ENCODE measurements at regions not wholly inside any gene's neighbourhood (a gene's known extent, or its start where the extent isn't known, plus 50 kb on each side); places are given as distances from the start of the nearest gene placed in this dataset.
A peak's percentile ranks its signal among the peaks of the same experiment; 100 is the strongest.

DNA sequence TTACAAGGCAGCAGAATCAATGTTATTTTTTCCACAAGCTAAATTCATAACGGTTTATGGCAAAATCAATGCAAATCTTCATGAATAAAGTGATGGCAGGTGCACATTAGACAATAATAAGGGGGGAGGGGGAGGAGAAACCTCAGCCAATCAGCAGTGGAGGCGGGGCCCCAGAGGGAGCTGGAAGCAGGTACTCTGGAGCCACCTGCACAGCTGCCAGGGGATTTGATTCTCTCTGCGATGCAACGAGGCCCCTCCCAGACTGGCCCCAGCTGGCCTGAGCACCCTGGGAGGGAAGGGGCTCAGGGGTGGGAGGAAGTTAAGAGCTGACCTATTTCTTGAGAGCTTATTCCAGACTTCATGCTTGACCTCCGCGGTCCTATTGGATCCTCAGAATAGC, 127.8 kb upstream of the IGSF21 start:
- peak; percentile 5 for DNase-seq

DNA sequence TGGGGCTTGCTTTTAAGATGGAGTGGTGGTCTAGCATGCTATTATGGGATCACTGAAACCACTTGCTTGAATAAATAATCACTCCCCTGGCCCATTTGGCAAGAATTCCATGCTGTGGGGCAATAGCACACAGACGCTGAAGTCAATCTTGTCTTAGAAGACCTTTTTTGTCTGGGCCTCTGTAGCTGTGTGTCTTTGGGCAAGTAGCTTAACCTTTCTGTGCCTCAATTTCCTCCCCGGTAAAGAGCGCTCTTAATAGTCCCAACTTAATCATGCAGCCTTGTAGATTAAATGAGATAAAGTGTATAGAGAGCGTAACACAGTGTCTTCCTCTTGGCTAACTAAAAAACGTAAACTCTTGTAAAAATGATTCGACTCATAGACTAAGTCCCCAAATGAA, 125.4 kb upstream of the IGSF21 start:
- no peak for DNase-seq

DNA sequence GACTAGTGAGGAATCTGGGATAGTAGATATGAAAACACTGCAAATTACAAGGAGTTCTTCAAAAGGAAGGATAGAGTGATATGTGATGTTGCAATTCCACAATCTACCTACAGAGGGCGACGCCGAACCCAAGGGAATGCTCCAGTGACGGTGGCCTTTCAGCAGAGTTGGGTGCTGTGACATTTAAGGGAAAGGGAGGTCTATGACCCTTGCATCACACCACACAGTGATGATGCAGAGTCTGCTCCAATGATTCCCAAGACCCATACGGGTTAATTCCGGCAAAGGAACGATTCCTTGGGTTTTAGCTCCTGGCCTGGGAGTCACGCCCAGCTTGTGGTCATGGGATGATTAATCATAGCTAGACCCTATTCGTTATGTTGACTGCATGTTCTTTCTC, 123.0 kb upstream of the IGSF21 start:
- peak; percentile 50 for DNase-seq

- no peak for DNase-seq
Observed at GRCh38 chr1:17986156-17986555, 121.4 kb upstream of the IGSF21 start.

- DNase-seq, result no peak
Observed at GRCh38 chr1:17990401-17990800, 117.2 kb upstream of the IGSF21 start.

DNA sequence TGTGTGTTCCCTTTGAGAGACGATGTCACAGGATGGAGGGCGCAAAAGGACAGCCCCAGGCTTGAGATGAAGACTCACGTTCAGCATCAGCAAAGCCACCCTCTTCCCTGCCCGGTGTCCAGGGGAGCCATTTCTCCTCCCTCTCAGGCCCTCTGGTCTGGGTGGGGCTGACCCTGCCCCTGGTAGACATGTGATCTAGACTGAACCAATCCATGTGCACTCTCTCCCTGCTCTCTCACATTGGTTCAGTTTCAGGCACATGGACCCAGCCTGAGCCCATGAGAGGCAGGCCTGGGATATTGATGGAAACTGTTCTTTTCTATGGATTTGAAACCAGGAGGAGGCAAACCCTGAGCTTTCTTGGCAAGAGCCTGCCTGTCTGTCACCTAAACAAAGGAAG, 115.6 kb upstream of the IGSF21 start:
- no peak for DNase-seq

- DNase-seq, result no peak
Observed at GRCh38 chr1:17992800-17993199, 114.8 kb upstream of the IGSF21 start.

DNA sequence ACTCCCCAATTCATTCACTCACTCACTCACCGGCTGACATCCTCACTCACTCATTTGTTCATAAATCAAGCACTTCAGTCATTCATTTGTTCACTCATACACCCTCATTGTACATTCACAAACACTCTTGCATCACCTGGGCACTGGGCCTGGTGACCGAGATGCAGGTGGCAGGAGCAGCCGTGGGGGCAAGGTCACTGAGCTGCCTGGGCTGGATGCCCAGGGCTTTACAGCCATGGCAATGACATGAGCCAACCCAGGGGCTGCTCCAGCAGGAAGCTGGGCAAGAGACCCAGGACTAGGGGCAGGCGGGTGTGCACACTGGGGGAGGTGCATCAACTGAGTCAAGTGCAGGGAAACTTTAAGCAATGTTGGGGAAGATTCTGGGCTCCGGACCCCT, 113.6 kb upstream of the IGSF21 start:
- DNase-seq, result no peak

- DNase-seq, result no peak
Observed at GRCh38 chr1:17995480-17995879, 112.1 kb upstream of the IGSF21 start.

GRCh38 chr1:17998889-17999288, 108.7 kb upstream of the IGSF21 start:
- peak; percentile 35 for DNase-seq

GRCh38 chr1:17999884-18000283, 107.7 kb upstream of the IGSF21 start:
- DNase-seq, result no peak

DNA sequence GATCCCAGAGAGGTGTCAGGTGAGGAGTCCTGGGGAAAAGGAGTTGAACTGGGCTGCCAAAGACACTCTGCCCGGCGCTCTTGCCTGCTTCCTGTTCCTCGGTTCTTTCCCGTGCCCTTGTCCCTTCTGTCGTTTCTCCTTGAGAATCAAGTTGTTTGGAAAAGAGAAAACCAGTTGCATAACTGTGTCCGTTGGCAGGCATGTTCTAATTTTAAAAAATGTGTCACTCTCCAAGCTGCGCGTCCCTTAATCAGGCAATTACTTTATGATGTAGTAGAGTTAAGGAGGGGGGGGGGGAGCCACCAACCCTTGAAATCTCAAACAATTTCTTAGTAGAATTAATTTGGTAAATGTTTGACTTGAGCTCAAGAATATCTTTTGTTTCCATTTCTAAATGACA, 105.9 kb upstream of the IGSF21 start:
- no peak for DNase-seq

GRCh38 chr1:18004278-18004677, 103.3 kb upstream of the IGSF21 start:
- no peak for DNase-seq

DNA sequence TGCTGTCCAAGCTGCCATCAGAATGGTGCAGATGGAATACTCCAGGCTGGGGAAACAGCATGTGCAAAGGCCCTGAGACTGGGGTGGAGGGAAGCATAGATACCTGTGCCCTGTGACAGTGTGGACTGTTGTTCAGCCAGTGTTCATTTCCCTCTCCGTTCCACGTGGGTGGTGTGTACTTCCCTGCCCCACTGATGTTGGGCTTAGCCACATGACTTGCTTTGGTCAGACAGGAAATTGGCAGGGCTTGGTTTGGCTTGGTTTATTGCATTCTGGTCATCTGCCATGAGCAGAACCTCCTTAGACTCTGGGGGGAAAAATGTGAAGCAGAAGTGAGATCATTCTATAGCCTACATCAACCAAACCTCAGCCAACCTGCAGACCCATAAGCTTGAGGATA, 102.4 kb upstream of the IGSF21 start:
- no peak for DNase-seq

DNA sequence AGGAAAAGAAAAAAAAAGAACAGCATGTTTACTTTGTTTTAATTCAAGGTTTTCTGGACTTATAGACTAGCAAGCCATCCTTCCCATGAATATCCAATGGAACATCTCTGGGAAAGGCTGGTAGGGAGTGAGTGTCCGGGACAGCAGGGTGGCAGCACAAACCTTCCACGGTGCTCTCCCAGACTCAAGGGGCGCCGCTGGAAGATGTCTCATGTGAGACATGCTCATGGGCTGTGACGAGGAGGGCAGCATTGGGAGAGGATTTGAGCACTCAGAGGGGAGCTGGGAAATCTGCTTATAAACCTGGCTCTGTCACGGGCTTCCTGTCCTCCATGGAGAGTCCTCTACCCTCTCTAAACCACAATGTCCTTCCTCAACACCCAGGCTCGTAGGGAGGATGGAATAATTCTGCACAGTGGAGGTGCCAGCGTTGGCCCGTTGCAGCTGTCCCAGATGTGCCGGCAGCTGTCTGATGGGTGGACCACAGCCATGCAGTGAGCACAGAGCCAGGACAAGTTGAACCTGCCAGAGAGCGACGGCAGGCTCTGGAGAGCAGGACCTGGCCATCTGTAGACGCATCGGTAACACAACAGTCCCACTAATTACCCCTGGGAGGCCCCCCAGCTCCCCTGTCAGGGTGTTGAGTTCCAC, 100.1 kb upstream of the IGSF21 start:
- no peak for DNase-seq

DNA sequence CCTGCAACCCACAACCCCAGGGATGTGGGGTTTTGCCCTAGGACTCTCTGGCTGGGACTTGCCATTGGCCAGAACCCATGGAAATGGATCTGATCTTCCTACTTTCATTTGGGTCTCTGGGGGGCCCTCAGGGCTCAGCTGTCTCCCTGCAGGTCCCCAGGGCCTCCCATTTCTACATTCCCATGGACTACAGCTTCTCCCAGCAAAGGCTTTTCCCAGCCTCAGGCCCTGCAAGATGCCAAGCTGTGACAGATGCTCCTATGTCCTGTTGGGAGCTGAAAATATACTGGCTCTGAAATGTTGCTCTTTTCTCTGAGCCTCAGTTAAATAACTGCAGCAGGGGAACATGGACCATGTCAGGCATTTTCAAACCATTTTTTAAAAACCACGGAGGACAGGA, 99.5 kb upstream of the IGSF21 start:
- no peak for DNase-seq

DNA sequence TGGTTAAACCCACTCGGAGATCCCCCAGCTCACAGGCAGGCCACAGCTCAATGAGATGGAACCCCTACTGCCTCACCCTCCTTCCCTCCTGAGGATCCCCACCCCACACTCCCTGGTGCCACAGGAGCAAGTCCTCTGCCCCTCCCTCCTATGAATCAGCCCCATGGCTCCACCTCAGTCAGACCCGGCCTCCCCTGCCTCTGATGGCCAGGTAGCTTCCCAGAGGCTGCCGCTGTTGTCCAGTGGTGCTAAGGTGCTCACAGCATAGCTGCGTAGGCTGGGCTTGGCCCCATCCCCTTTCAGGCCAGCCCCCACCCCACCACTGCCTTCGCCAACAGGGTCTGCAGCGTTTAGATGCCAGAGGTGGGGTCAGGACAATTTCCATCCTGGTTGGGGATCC, 98.5 kb upstream of the IGSF21 start:
- no peak for DNase-seq

GRCh38 chr1:18009478-18009961, 98.1 kb upstream of the IGSF21 start:
- DNase-seq, result no peak

DNA sequence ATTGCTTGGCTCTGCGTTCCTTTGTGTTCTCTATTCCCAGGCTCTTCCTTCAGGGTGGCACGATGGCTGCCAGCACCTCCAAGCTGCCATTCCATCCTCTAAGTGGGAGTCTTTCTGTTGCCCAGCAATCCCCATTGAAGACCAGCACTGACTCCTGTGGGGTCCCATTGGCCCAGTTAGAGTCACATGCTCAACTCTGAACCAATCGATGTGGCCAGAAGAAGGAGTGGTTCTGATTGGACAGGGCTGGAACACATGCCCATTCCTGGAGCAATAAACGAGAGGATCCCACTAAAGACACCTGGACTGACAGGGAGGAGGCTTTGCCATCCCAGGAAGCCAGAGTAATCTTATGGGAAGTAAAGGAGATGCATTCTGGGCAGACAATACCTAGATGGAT, 97.2 kb upstream of the IGSF21 start:
- DNase-seq, result no peak

DNA sequence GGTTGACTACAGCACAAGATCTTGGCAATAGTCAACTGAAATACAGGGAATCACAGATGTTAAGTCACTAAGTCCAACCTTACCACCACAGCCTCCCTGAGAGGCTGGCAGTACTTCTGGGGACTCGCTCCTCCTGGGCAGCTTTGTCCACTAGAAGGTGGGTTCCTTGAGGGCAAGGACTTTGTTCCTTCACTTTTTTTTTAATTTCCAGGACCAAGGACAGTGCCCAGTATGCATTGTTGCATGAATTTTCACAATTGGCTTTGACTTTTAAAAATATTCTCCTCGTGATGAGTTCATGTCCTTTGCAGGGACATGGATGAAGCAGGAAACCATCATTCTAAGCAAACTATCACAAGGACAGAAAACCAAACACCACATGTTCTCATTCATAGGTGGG, 96.7 kb upstream of the IGSF21 start:
- DNase-seq, result no peak

DNA sequence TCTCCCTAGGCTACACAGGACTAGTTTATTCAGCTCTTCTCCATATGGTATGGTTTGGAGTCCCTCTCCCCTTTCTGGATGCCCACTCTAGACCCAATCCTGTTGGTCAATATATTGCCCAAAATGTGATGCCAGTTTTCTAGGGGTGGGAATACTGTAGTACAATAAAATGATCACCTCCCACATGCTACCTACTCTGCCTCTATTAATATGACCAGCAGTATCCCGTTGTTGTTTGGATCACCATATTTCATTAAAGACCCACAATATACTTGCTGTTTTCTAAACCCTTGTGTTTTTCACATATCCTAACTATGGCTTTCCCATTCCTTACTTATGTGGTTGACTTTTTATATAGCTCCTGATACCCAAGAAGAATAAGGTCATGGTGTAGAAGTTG, 95.9 kb upstream of the IGSF21 start:
- DNase-seq, result no peak

- no peak for DNase-seq
Observed at GRCh38 chr1:18012686-18013085, 94.9 kb upstream of the IGSF21 start.

DNA sequence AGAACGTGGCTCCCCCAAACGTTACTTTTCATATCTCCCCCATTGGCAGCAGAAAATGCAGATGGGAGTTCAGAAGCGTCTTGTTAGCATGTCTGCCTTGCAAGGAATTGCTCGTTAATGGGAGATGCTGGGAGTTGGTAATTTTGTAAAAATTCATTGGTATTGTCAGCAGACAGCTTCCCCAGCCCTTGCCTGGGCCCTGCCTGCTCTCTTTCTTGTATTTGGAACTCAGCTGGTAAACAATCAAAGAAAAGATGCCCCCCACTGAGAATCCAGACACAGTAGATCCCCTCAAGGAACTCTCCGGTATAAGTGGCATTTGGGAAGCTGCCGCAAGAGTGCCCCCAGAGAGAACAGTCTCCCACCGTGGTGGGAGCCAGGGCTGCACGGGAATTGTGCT, 94.4 kb upstream of the IGSF21 start:
- no peak for DNase-seq

GRCh38 chr1:18015719-18016118, 91.9 kb upstream of the IGSF21 start:
- DNase-seq, result no peak

- DNase-seq, result no peak
Observed at GRCh38 chr1:18018366-18018765, 89.2 kb upstream of the IGSF21 start.

Measured in DMS53 (cell line).